ENCODE measurements at regions not wholly inside any gene's neighbourhood (a gene's known extent, or its start where the extent isn't known, plus 50 kb on each side); places are given as distances from the start of the nearest gene placed in this dataset.

- peak overlapping the region; percentile 76 for H3K27ac Mint-ChIP-seq (ENCODE audit: unreplicated experiment)
- H3K27me3 Mint-ChIP-seq (ENCODE audit: unreplicated experiment) = no peaks in the 10 kb centered on the region
- peak; percentile 8 for DNase-seq (ENCODE audit: low spot score)
- no peak for TF ChIP-seq CTCF (IDR thresholded peaks at IDR 0.05; ENCODE audit: unreplicated experiment)
- H3K4me1 Mint-ChIP-seq (ENCODE audit: unreplicated experiment) = peaks cover 15% of the 10 kb centered on the region
- H3K9me3 Mint-ChIP-seq (ENCODE audit: unreplicated experiment) = no peaks in the 10 kb centered on the region
- H3K4me3 Mint-ChIP-seq (ENCODE audit: unreplicated experiment) = no peak overlapping the region
- H3K36me3 Mint-ChIP-seq (ENCODE audit: low read depth, unreplicated experiment) = no peaks in the 10 kb centered on the region
These were observed 318.9 kb upstream of the F9 start for GRCh38 chrX:139211568-139212182.

- Mint-ChIP-seq H3K36me3 (ENCODE audit: low read depth, unreplicated experiment) (no peaks in the 10 kb centered on the region), H3K4me1 (ENCODE audit: unreplicated experiment) (peaks cover 19% of the 10 kb centered on the region), H3K9me3 (ENCODE audit: unreplicated experiment) (no peaks in the 10 kb centered on the region), H3K27ac (ENCODE audit: unreplicated experiment) (no peak overlapping the region), H3K27me3 (ENCODE audit: unreplicated experiment) (no peaks in the 10 kb centered on the region), H3K4me3 (ENCODE audit: unreplicated experiment) (no peak overlapping the region)
- TF ChIP-seq CTCF (IDR thresholded peaks at IDR 0.05; ENCODE audit: unreplicated experiment) = no peak
- DNase-seq (ENCODE audit: low spot score) = no peak
These were observed 321.2 kb upstream of the F9 start for GRCh38 chrX:139209342-139209741.

GRCh38 chrX:139207655-139208054 lies 322.9 kb upstream of the F9 start:
- TF ChIP-seq CTCF (IDR thresholded peaks at IDR 0.05; ENCODE audit: unreplicated experiment) = no peak
- Mint-ChIP-seq H3K27me3 (ENCODE audit: unreplicated experiment) (no peaks in the 10 kb centered on the region), H3K4me3 (ENCODE audit: unreplicated experiment) (no peak overlapping the region), H3K36me3 (ENCODE audit: low read depth, unreplicated experiment) (no peaks in the 10 kb centered on the region), H3K9me3 (ENCODE audit: unreplicated experiment) (no peaks in the 10 kb centered on the region), H3K27ac (ENCODE audit: unreplicated experiment) (no peak overlapping the region), H3K4me1 (ENCODE audit: unreplicated experiment) (peaks cover 14% of the 10 kb centered on the region)
- no peak for DNase-seq (ENCODE audit: low spot score)

GRCh38 chrX:139206914-139207313 lies 323.6 kb upstream of the F9 start:
- H3K4me3 Mint-ChIP-seq (ENCODE audit: unreplicated experiment) = no peak overlapping the region
- H3K4me1 Mint-ChIP-seq (ENCODE audit: unreplicated experiment) = peaks cover 13% of the 10 kb centered on the region
- no peaks in the 10 kb centered on the region for H3K9me3 Mint-ChIP-seq (ENCODE audit: unreplicated experiment)
- no peak for DNase-seq (ENCODE audit: low spot score)
- no peak for TF ChIP-seq CTCF (IDR thresholded peaks at IDR 0.05; ENCODE audit: unreplicated experiment)
- peaks cover 6% of the 10 kb centered on the region for H3K27me3 Mint-ChIP-seq (ENCODE audit: unreplicated experiment)
- H3K27ac Mint-ChIP-seq (ENCODE audit: unreplicated experiment) = no peak overlapping the region
- H3K36me3 Mint-ChIP-seq (ENCODE audit: low read depth, unreplicated experiment) = no peaks in the 10 kb centered on the region

- H3K36me3 Mint-ChIP-seq (ENCODE audit: low read depth, unreplicated experiment) = no peaks in the 10 kb centered on the region
- H3K27ac Mint-ChIP-seq (ENCODE audit: unreplicated experiment) = peak overlapping the region; percentile 81
- H3K27me3 Mint-ChIP-seq (ENCODE audit: unreplicated experiment) = peaks cover 6% of the 10 kb centered on the region
- no peaks in the 10 kb centered on the region for H3K9me3 Mint-ChIP-seq (ENCODE audit: unreplicated experiment)
- peak overlapping the region; percentile 92 for H3K4me3 Mint-ChIP-seq (ENCODE audit: unreplicated experiment)
- no peak for TF ChIP-seq CTCF (IDR thresholded peaks at IDR 0.05; ENCODE audit: unreplicated experiment)
- DNase-seq (ENCODE audit: low spot score) = peak; percentile 64
- H3K4me1 Mint-ChIP-seq (ENCODE audit: unreplicated experiment) = peaks cover 14% of the 10 kb centered on the region
These were observed 325.5 kb upstream of the F9 start for GRCh38 chrX:139204898-139205667.
